ENCODE measurements at regions not wholly inside any gene's neighbourhood (a gene's known extent, or its start where the extent isn't known, plus 50 kb on each side); places are given as distances from the start of the nearest gene placed in this dataset.
"Not testable (repeated sequence)": the region's sequence is repeated elsewhere in the genome, so short reads cannot be mapped to it uniquely, and the experiment has no call there.

DNA sequence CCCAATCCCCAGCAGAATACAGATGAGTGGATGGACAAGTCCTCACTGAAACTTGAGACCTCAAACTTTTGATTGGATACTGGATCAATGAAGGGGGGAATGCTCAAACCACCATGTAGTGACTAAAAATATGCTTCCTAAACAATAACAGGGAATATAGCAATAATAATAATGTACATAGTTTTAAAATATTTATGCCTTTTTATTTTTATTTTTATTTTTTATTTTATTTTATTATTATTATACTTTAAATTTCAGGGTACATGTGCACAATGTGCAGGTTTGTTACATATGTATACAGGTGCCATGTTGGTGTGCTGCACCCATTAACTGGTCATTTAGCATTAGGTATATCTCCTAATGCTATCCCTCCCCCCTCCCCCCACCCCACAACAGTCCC, 506.0 kb downstream of the SOX6 start:
- TF ChIP-seq POLR2AphosphoS5, POLR2A (IDR thresholded peaks at IDR 0.05): not testable (repeated sequence)
- TF ChIP-seq, protein P1, sequence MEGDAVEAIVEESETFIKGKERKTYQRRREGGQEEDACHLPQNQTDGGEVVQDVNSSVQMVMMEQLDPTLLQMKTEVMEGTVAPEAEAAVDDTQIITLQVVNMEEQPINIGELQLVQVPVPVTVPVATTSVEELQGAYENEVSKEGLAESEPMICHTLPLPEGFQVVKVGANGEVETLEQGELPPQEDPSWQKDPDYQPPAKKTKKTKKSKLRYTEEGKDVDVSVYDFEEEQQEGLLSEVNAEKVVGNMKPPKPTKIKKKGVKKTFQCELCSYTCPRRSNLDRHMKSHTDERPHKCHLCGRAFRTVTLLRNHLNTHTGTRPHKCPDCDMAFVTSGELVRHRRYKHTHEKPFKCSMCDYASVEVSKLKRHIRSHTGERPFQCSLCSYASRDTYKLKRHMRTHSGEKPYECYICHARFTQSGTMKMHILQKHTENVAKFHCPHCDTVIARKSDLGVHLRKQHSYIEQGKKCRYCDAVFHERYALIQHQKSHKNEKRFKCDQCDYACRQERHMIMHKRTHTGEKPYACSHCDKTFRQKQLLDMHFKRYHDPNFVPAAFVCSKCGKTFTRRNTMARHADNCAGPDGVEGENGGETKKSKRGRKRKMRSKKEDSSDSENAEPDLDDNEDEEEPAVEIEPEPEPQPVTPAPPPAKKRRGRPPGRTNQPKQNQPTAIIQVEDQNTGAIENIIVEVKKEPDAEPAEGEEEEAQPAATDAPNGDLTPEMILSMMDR (IDR thresholded peaks at IDR 0.05) = not testable (repeated sequence)
